ACHN (cell line): ENCODE measurements at regions not wholly inside any gene's neighbourhood (a gene's known extent, or its start where the extent isn't known, plus 50 kb on each side); places are given as distances from the start of the nearest gene placed in this dataset.
"Not testable (repeated sequence)": the region's sequence is repeated elsewhere in the genome, so short reads cannot be mapped to it uniquely, and the experiment has no call there.

Experiments used
- DNase-seq: peaks from one replicate; pipeline ENCODE4 v3.0.0-alpha.2; 2015
- in situ Hi-C: cut with HindIII; loops from 2 replicates; pipeline ENCODE4 v1.10.0; 2017; ENCODE audit warnings: low sequenced_read_pairs, low pct_ligation_motif_present, low pct_unique_long_range_greater_than_20kb

GRCh38 chr6:12528581-12529363, 187.8 kb upstream of the PHACTR1 start:
- in situ Hi-C loops = no loop called here
- DNase-seq = no peak

DNA sequence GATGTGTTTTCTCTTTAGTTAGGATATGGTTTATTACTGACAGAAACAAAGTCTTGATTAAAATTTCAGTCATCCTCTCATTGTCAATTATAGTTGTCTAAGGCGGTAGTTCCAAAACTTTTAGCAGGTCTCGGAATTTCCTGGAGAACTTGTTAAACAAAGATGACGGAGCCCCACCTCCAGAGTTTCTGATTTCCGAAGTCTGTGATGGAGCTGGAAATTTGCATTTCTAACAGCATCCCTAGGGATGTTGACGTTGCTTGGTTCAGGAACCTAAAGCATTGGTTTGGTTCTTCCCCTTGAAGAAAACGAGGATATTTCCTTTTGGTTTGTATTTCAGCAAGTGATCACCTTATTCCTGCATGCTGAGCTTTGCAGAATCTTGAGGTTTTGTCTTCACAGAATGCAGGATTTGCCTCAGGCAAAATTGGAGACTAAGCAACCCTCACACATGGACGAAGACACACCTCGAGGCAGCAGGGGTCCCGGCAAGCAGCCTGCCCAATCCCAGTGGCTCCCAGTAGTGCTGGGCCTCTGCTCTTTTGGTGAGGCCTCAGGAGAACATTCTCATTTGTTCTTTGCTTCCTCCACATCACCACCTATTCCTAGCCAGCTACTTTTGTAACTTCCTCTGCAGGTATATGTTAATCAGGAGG, 187.1 kb upstream of the PHACTR1 start:
- no peak for DNase-seq
- in situ Hi-C loops = no loop called here

DNA sequence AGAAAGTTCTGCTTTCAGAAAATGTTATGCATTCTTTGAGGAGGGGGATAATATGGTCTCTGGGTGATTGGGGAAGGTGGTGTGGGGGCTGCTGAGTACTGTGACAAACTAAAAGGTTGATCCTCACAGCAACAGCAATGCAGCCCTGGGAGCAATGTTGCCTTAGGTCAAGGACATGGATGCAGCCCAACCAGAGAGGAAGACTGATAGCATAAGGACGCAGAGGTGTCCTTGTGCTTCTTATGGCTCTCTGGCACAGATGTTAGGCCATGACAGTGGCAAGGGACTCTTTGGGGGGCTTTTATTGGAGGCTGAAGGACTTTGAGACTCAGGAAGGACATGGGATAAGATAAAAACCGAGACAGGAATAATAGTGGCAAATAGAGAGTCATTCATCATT, 186.2 kb upstream of the PHACTR1 start:
- in situ Hi-C loops = no loop called here
- DNase-seq = no peak

GRCh38 chr6:12533586-12533985, 183.0 kb upstream of the PHACTR1 start:
- DNase-seq = no peak
- in situ Hi-C loops = no loop called here

DNA sequence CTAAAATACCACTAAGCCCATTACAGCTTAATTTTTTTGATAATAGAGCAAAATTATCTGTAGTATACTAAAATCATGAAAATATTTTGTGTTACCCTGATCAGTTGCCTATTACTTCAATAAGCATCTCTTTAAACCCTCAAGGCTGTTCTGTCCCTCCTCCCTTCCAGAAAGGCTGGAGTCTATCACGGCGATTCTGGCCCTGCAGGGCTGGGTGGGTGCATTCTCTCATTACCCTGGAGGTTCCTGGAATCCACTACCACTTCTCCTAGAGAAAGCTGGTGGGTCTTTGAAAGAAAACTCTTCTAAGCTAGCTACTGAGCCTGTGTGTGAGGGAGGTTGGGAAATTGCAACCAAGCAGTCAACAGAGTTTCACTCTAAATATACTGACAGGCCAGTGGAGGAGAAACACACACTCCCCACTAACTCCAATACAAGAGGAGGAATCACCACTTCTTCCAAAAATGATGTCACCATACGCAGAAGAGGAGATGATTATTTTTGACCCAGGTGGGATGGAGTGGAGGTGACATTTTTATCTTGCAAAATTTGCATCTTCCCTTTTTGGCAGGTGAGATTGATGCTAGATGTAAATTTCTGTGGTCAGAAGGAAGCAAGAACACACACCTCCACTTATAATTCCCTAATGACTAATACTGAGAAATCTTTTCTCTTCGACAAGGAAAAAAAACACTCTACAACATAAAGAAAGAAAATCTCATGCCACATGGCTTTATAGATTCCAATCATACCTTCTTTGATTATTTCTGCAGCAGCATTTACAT, 182.3 kb upstream of the PHACTR1 start:
- in situ Hi-C loops = no loop called here
- no peak for DNase-seq

DNA sequence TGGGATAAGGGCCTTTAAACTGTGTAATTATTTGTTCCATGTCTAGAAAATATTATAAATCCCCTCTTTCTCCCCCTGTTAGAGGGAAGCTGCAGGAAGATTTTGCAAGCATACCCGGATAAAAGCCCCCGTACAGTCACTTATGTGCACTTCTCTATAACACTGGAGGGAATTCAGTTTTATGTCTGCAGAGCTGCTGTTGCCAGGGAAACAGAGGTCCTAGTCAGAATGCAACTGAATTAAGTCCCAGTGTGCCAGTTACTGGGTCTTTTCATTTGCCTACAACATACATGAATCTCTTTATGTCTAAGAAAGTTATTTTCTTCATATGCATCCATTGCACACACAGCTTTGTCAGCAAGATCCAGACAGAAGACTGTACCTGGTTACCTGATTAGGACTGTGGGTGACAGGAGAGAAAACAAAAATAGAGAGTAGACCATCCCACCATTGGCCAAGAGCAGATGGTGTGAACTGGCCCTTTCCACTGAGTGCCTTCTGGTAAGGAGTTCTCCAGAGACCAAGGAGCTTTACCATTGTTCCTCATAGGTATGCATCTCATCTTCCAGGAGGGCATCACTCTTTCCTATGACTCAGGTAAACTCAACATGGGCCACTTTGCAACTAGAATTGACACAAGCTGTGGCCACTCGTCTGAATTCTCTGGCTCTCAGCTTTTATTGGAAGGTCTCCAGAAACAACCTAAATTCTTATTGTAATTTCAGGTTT, 180.8 kb upstream of the PHACTR1 start:
- in situ Hi-C loops = no loop called here
- no peak for DNase-seq

- in situ Hi-C loops = no loop called here
- no peak for DNase-seq
Observed at GRCh38 chr6:12536416-12536815, 180.2 kb upstream of the PHACTR1 start.

GRCh38 chr6:12537389-12537788, 179.2 kb upstream of the PHACTR1 start:
- in situ Hi-C loops = no loop called here
- DNase-seq = no peak

DNA sequence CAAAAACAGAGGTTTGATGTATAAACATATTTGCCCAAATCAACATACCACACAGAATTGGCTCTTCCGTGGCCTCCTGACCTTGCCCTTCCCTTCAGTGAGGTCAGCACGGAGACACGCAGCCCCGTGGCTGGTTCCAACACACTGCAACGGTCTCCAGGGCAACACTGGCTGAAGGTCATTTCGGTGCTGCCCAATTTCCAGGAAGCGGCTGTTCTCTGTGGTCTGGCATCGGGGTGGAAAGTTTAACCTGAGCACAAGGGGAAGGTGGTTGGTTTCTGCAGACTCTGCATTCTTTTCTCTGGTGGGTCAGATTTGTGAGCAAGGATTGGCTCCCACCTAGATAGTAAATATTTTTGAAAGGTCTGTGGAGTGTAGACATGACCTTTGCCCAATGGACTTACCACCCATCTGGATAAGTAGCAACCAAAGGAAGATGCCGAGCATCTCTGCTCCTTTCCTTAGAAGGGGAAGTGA, 177.6 kb upstream of the PHACTR1 start:
- in situ Hi-C loops = no loop called here

GRCh38 chr6:12542319-12543115, 174.1 kb upstream of the PHACTR1 start:
- in situ Hi-C loops, DNase-seq: not testable (repeated sequence)

More for the DNA sequence above, 177.6 kb upstream of the PHACTR1 start:
- no peak for DNase-seq

- in situ Hi-C loops = no loop called here
- no peak for DNase-seq
Observed at GRCh38 chr6:12543953-12544352, 172.6 kb upstream of the PHACTR1 start.

DNA sequence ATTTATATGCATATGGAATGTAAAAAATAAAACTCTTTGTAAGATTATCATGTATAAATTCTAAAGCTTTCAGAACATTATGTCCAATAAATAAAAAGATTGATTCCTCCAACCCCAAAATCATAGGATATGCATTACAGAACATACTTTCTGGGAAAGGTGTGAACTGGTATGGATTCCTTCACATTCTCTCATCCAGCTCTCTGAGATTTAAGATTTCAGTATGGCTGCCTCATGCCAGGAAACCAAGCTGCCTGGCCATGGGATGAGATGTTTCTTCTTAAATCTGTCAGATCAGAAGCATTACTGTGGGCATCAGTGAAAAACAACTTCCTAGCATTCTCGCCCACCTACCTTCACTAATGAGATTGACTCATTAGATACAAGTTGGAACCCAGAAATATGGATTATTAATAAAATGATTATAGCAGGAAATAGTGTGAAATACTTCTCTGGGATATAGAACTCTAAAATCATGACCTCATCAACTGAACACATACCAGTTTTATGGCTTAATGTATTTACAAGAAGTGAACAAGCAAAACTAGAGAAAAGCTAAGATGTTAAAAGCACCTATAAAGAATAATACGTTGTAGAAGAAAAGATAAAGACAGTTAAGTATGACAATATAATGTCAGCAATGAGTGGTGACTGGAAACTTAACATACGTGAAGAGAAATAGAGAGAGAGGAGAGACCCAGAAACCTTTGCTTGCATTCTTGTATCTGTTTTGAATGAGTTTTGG, 171.6 kb upstream of the PHACTR1 start:
- DNase-seq = no peak
- in situ Hi-C loops = no loop called here

GRCh38 chr6:12545619-12546409, 170.8 kb upstream of the PHACTR1 start:
- peak; percentile 64 for DNase-seq
- in situ Hi-C loops = no loop called here

DNA sequence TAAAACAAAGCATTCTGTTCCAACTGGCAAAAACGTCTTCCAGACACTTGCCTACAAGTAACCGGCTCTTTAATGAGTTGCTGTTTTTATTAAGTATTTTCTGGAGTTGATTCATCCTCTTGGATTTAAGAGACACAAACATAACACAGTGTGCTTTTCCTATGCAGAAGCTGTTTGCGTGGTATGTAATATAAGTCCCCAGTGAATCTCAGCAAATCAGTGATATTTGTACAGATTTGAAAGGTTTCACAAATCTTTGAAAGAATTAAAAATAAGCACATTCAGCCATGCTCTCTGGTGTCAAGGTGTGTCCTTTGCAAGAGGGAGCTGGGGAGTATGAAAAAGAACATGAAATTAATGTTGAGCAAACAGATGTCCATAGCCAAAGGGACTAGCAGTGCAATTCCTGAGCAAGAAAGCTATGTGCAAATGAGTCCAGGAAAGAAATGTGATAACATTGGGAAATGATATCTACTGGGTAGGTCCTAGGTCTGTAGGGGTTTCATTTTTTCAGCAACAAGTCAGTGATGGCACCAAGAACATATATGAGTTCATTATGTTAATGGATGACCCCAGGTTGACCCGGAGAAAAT, 170.1 kb upstream of the PHACTR1 start:
- DNase-seq = no peak

GRCh38 chr6:12548526-12548925, 168.0 kb upstream of the PHACTR1 start:
- DNase-seq = no peak
- in situ Hi-C loops = no loop called here

More for the DNA sequence above, 170.1 kb upstream of the PHACTR1 start:
- in situ Hi-C loops = no loop called here

GRCh38 chr6:12549445-12549844, 167.1 kb upstream of the PHACTR1 start:
- DNase-seq, in situ Hi-C loops: not testable (repeated sequence)
